Endodermal cell (in vitro differentiated cells): ENCODE measurements at regions not wholly inside any gene's neighbourhood (a gene's known extent, or its start where the extent isn't known, plus 50 kb on each side); places are given as distances from the start of the nearest gene placed in this dataset.

Source experiments
- DNase-seq: peaks from one replicate; pipeline ENCODE4 v3.0.0-alpha.2; 2017
- H3K27ac ChIP-seq: 2 replicates; pipeline ENCODE4 v1.5.1; 2013; ENCODE audit warnings: mild to moderate bottlenecking, low read depth, low read length, moderate library complexity
- H3K27me3 ChIP-seq: 2 replicates; pipeline ENCODE4 v1.6.1; 2013; ENCODE audit warnings: mild to moderate bottlenecking, low read length, moderate library complexity; ENCODE audit not compliant: insufficient read depth, control insufficient read depth, poor library complexity, severe bottlenecking
- H3K36me3 ChIP-seq: 2 replicates; pipeline ENCODE4 v1.7.0; 2013; ENCODE audit warnings: mild to moderate bottlenecking, low read length, moderate library complexity; ENCODE audit not compliant: control insufficient read depth, insufficient read depth
- H3K4me1 ChIP-seq: one replicate; pipeline ENCODE4 v1.7.0; 2013; ENCODE audit warnings: low read length; ENCODE audit not compliant: control insufficient read depth, insufficient read depth
- H3K4me3 ChIP-seq: 2 replicates; pipeline ENCODE4 v1.5.1; 2013; ENCODE audit warnings: mild to moderate bottlenecking, low read length, moderate library complexity
- H3K9ac ChIP-seq: 2 replicates; pipeline ENCODE4 v1.6.1; 2013; ENCODE audit warnings: mild to moderate bottlenecking, low read length, moderate library complexity; ENCODE audit not compliant: poor library complexity, severe bottlenecking; ENCODE audit errors: extremely low read depth
- H3K9me3 ChIP-seq: 2 replicates; pipeline ENCODE4 v1.6.1; 2013; ENCODE audit warnings: mild to moderate bottlenecking, low read length, moderate library complexity; ENCODE audit not compliant: control insufficient read depth
- H3K27ac Mint-ChIP-seq: 2 replicates; pipeline ENCODE4 v1.8.0; 2020; ENCODE audit warnings: mixed read lengths
- H3K27me3 Mint-ChIP-seq: 2 replicates; pipeline ENCODE4 v1.8.0; 2021; ENCODE audit warnings: mild to moderate bottlenecking, mixed read lengths; ENCODE audit not compliant: insufficient read depth
- H3K36me3 Mint-ChIP-seq: 2 replicates; pipeline ENCODE4 v1.8.0; 2020; ENCODE audit warnings: low read depth, mixed read lengths
- H3K4me1 Mint-ChIP-seq: 2 replicates; pipeline ENCODE4 v1.8.0; 2020; ENCODE audit warnings: mixed read lengths
- H3K4me3 Mint-ChIP-seq: 2 replicates; pipeline ENCODE4 v1.8.0; 2020; ENCODE audit warnings: mild to moderate bottlenecking, moderate library complexity, mixed read lengths
- H3K9me3 Mint-ChIP-seq: 2 replicates; pipeline ENCODE4 v1.8.0; 2020; ENCODE audit warnings: mild to moderate bottlenecking, mixed read lengths
- CTCF ChIP-seq: fragments of 200-600 bp; sonication (generic); conservative IDR thresholded peaks from 2 replicates; pipeline ENCODE4 v1.5.0; 2021; ENCODE audit warnings: antibody characterized with exemption, mild to moderate bottlenecking
- WGBS, 2 experiments: methylation state at CpG; one replicate each; pipeline versions ENCODE4 v1.1.5 to v1.1.7; 2013; ENCODE audit warnings: missing lambda C conversion rate in 2 of 2, mixed read lengths in 1 of 2; ENCODE audit not compliant: insufficient coverage in 1 of 2, insufficient read length in 1 of 2; 5-methylcytosine and 5-hydroxymethylcytosine counted together

- H3K27me3 ChIP-seq: no peaks in the 10 kb centered on the region
- Mint-ChIP-seq H3K4me1 (peaks cover 21% of the 10 kb centered on the region), H3K9me3 (peaks cover 18% of the 10 kb centered on the region), H3K4me3 (no peak overlapping the region), H3K27me3 (peaks cover 11% of the 10 kb centered on the region), H3K36me3 (no peaks in the 10 kb centered on the region), H3K27ac (no peak overlapping the region)
- no peak for DNase-seq
- no peak overlapping the region for H3K9ac ChIP-seq
- no peaks in the 10 kb centered on the region for H3K36me3 ChIP-seq
- peaks cover 18% of the 10 kb centered on the region for H3K4me1 ChIP-seq
- no peaks in the 10 kb centered on the region for H3K9me3 ChIP-seq
- no peak overlapping the region for H3K27ac ChIP-seq
- TF ChIP-seq CTCF: no peak
- H3K4me3 ChIP-seq: no peak overlapping the region
- WGBS, 2 experiments: 100% methylated on average over 1 of the region's 1 CpG; no CpG with 5 or more reads in 1 of the 2 experiments
Measured at GRCh38 chr1:82073659-82074058, 272.9 kb downstream of the ADGRL2 start.

GRCh38 chr1:82073071-82073470, 272.3 kb downstream of the ADGRL2 start:
- H3K27ac ChIP-seq: no peak overlapping the region
- H3K4me3 ChIP-seq: no peak overlapping the region
- Mint-ChIP-seq H3K27ac (no peak overlapping the region), H3K36me3 (no peaks in the 10 kb centered on the region), H3K4me3 (no peak overlapping the region), H3K4me1 (peaks cover 21% of the 10 kb centered on the region), H3K27me3 (peaks cover 11% of the 10 kb centered on the region), H3K9me3 (peaks cover 18% of the 10 kb centered on the region)
- H3K9ac ChIP-seq: no peak overlapping the region
- no peak for TF ChIP-seq CTCF
- no peaks in the 10 kb centered on the region for H3K36me3 ChIP-seq
- peaks cover 18% of the 10 kb centered on the region for H3K4me1 ChIP-seq
- H3K27me3 ChIP-seq: no peaks in the 10 kb centered on the region
- DNase-seq: no peak
- H3K9me3 ChIP-seq: no peaks in the 10 kb centered on the region
- 95% methylated on average over 1 of the region's 1 CpG; no CpG with 5 or more reads in 1 of the 2 experiments for WGBS, 2 experiments

GRCh38 chr1:82065916-82066315, 265.2 kb downstream of the ADGRL2 start:
- Mint-ChIP-seq H3K4me3 (no peak overlapping the region), H3K36me3 (no peaks in the 10 kb centered on the region), H3K27me3 (no peaks in the 10 kb centered on the region), H3K9me3 (no peaks in the 10 kb centered on the region), H3K27ac (no peak overlapping the region), H3K4me1 (no peaks in the 10 kb centered on the region)
- no peak for DNase-seq
- TF ChIP-seq CTCF: no peak
- Histone ChIP-seq H3K9me3 (no peaks in the 10 kb centered on the region), H3K27me3 (no peaks in the 10 kb centered on the region), H3K9ac (no peak overlapping the region), H3K4me1 (no peaks in the 10 kb centered on the region), H3K27ac (no peak overlapping the region), H3K4me3 (no peak overlapping the region), H3K36me3 (no peaks in the 10 kb centered on the region)
- 90 to 93% methylated on average over 3 to 4 of the region's 4 CpGs for WGBS, 2 experiments
